Thyroid gland (tissue), 4 donors: ENCODE measurements at regions not wholly inside any gene's neighbourhood (a gene's known extent, or its start where the extent isn't known, plus 50 kb on each side); places are given as distances from the start of the nearest gene placed in this dataset.

ENCODE experiments used
- DNase-seq, 2 donors: peaks; one replicate each; pipeline ENCODE4 v3.0.0-alpha.2; 2019
- H3K27ac ChIP-seq, 3 donors: fragments of 200-600 bp; sonication (generic); 1 replicate in 2 of 3; 2 replicates in 1 of 3; pipeline ENCODE4 v1.5.1; 2016 to 2019; ENCODE audit warnings: mild to moderate bottlenecking in 1 of 3, moderate library complexity in 1 of 3
- H3K27me3 ChIP-seq: fragments of 200-600 bp; sonication (generic); one replicate; pipeline ENCODE4 v1.5.1; 2019
- H3K36me3 ChIP-seq, 2 donors: fragments of 200-600 bp; sonication (generic); one replicate each; pipeline ENCODE4 v1.5.1; 2016 to 2019
- H3K4me1 ChIP-seq, 2 donors: fragments of 200-600 bp; sonication (generic); one replicate each; pipeline ENCODE4 v1.5.1; 2017 to 2019
- H3K4me3 ChIP-seq, 3 donors: fragments of 200-600 bp; sonication (generic); replicated peaks in 1 of 3; 1 replicate in 2 of 3; 2 replicates in 1 of 3; pipeline ENCODE4 v1.5.1; 2016; ENCODE audit warnings: mild to moderate bottlenecking in 1 of 3
- H3K9me3 ChIP-seq: fragments of 200-600 bp; sonication (generic); one replicate; pipeline ENCODE4 v1.5.1; 2017
- CTCF ChIP-seq, 6 experiments: fragments of 200-600 bp in 3 of 6; fragments of 450-650 bp in 3 of 6; sonication (generic) in 3 of 6; IDR thresholded peaks; one replicate each; pipeline ENCODE4 v1.5.1; 2016 to 2019; ENCODE audit warnings: antibody characterized with exemption in 6 of 6, mild to moderate bottlenecking in 2 of 6, inconsistent platforms in 1 of 6, moderate library complexity in 1 of 6
- POLR2A ChIP-seq, 2 donors: fragments of 450-650 bp; IDR thresholded peaks; one replicate each; pipeline ENCODE4 v1.6.1; 2017; ENCODE audit warnings: antibody characterized with exemption in 2 of 2, mild to moderate bottlenecking in 2 of 2, moderate library complexity in 1 of 2
- WGBS, 2 donors: methylation state at CpG; one replicate each; pipeline ENCODE4 v1.1.5; 2017; 5-methylcytosine and 5-hydroxymethylcytosine counted together
- intact Hi-C: fragments of 100-400 bp; cut with DNase I; formaldehyde crosslinking; loops from one replicate; pipeline ENCODE4 v1.15.1; 2023

GRCh38 chr12:127780881-127781280 is 486.1 kb upstream of the TMEM132C start:
- Histone ChIP-seq H3K36me3 (no peaks in the 10 kb centered on the region), H3K27me3 (no peaks in the 10 kb centered on the region), H3K4me1 (no peaks in the 10 kb centered on the region), H3K9me3 (no peaks in the 10 kb centered on the region), H3K27ac (no peak overlapping the region), H3K4me3 (no peak overlapping the region)
- intact Hi-C loops: no loop called here
- WGBS, 2 donors: 57 to 60% methylated on average over 6 of the region's 6 CpGs
- TF ChIP-seq CTCF (IDR thresholded peaks at IDR 0.05): no peak
- no peak for TF ChIP-seq POLR2A (IDR thresholded peaks at IDR 0.05)
- DNase-seq: no peak

DNA sequence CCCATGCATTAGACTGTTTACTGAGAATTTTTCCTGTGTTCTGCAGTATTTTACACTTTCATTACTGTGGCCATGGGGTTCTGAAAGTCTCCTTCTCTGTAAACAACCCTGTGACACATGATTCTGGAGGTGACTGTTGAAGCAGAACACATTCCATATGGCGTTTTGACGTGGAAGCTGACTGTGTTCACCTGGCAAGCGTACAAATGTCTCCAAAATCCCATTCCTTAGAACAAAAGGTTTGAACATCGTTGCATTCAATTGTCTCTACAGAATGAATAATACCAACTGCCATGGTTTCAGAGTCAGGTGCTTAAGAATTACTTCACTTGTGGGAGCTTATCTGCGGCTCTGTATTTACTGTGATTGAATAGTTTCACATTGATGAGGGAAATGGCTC is 485.6 kb upstream of the TMEM132C start:
- TF ChIP-seq CTCF (IDR thresholded peaks at IDR 0.05): no peak
- no peaks in the 10 kb centered on the region for H3K4me1 ChIP-seq
- 42 to 47% methylated on average over 5 of the region's 5 CpGs for WGBS, 2 donors
- H3K4me3 ChIP-seq: no peak overlapping the region
- no peaks in the 10 kb centered on the region for H3K9me3 ChIP-seq
- no peaks in the 10 kb centered on the region for H3K27me3 ChIP-seq
- intact Hi-C loops: no loop called here
- DNase-seq: no peak
- no peaks in the 10 kb centered on the region for H3K36me3 ChIP-seq
- H3K27ac ChIP-seq: no peak overlapping the region

DNA sequence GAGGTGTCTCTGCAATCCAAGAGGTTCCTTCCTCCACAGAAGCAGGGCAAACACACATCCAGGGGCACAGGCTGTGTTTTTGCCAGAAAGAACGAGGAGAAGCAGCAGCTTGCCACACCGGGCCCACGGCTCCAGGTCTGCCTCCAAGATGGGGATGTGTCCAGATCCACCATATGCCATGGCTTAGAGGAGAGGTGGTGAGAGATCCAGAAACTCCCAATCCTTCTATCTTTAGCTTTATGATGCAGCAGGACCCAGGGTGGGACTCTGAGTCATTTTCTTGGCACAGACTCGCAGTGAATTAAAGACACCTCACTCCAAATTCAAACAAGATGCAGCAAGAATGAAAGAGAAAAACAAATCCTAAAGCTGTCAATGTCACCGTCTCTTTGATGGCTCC is 481.4 kb upstream of the TMEM132C start:
- Histone ChIP-seq H3K27ac (no peak overlapping the region), H3K4me1 (no peaks in the 10 kb centered on the region), H3K36me3 (no peaks in the 10 kb centered on the region), H3K4me3 (no peak overlapping the region), H3K27me3 (no peaks in the 10 kb centered on the region), H3K9me3 (no peaks in the 10 kb centered on the region)
- 63 to 73% methylated on average over 5 of the region's 5 CpGs for WGBS, 2 donors
- DNase-seq: no peak
- TF ChIP-seq CTCF (IDR thresholded peaks at IDR 0.05): no peak
- TF ChIP-seq POLR2A (IDR thresholded peaks at IDR 0.05): no peak
- intact Hi-C loops: no loop called here

DNA sequence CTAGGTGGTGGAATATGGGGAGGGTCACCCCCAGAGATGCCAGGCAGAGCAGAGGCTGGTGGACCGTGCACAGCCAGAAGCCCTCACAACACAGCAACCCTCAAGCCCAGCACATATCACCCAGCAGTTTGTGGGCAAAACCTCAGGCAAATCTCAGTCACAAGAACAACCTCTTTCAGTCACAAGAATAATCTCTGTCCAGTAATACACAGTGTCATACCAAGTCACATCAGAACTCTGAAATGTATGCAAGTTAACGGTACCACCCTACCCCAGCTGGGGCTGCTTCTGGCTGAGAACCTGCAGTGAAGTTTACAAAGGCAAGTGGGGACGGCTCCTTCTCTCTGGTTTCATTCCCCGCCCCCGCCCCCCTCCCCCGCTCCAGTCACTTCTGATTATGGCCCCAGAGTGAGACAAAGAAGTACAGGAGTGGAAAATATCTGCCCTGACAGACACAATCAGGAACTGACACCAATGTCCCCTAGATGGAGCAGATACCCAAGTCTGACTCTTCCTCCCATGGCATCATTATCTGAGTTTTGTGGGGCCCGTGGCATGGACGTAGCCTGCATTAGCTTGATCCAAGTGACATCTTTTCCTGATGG is 480.9 kb upstream of the TMEM132C start:
- intact Hi-C loops: no loop called here
- Histone ChIP-seq H3K4me3 (no peak overlapping the region), H3K27ac (no peak overlapping the region), H3K27me3 (no peaks in the 10 kb centered on the region), H3K9me3 (no peaks in the 10 kb centered on the region), H3K4me1 (no peaks in the 10 kb centered on the region), H3K36me3 (no peaks in the 10 kb centered on the region)
- DNase-seq: no peak
- 63 to 65% methylated on average over 8 of the region's 8 CpGs for WGBS, 2 donors
- TF ChIP-seq POLR2A (IDR thresholded peaks at IDR 0.05) (no peak), CTCF (IDR thresholded peaks at IDR 0.05) (no peak)

GRCh38 chr12:127787544-127787943 is 479.4 kb upstream of the TMEM132C start:
- H3K27me3 ChIP-seq: no peaks in the 10 kb centered on the region
- intact Hi-C loops: no loop called here

More at GRCh38 chr12:127787544-127787943, 479.4 kb upstream of the TMEM132C start:
- WGBS, 2 donors: 78 to 85% methylated on average over 19 of the region's 19 CpGs
- Histone ChIP-seq H3K4me3 (no peak overlapping the region), H3K4me1 (no peaks in the 10 kb centered on the region), H3K9me3 (no peaks in the 10 kb centered on the region), H3K27ac (no peak overlapping the region), H3K36me3 (no peaks in the 10 kb centered on the region)
- no peak for TF ChIP-seq CTCF (IDR thresholded peaks at IDR 0.05)
- no peak for TF ChIP-seq POLR2A (IDR thresholded peaks at IDR 0.05)
- no peak for DNase-seq
